GM23338 (cell line): ENCODE measurements at regions not wholly inside any gene's neighbourhood (a gene's known extent, or its start where the extent isn't known, plus 50 kb on each side); places are given as distances from the start of the nearest gene placed in this dataset.

ENCODE experiments used
- ATAC-seq: fragments of 200-7000 bp; cut with Tn5 transposase; 3 replicates; pipeline ENCODE4 v1.9.1; 2020
- DNase-seq: peaks from one replicate; pipeline ENCODE4 v3.0.0-alpha.2; 2015; ENCODE audit warnings: low spot score
- H2AFZ ChIP-seq: fragments of 200-600 bp; sonication (generic); 2 replicates; pipeline ENCODE4 v1.8.0; 2016; ENCODE audit warnings: antibody characterized with exemption, mild to moderate bottlenecking, moderate library complexity
- H3F3A ChIP-seq: fragments of 200-600 bp; sonication (generic); replicated peaks from 2 replicates; pipeline ENCODE4 v1.8.0; 2017; ENCODE audit warnings: antibody characterized with exemption, mixed run types, low read depth
- H3K27ac ChIP-seq: fragments of 200-600 bp; sonication (generic); 2 replicates; pipeline ENCODE4 v1.6.1; 2016; ENCODE audit warnings: low read depth
- H3K27me3 ChIP-seq: fragments of 200-600 bp; sonication (generic); 2 replicates; pipeline ENCODE4 v1.8.0; 2016; ENCODE audit warnings: mild to moderate bottlenecking, mixed run types, moderate library complexity; ENCODE audit not compliant: insufficient read depth
- H3K36me3 ChIP-seq: fragments of 200-600 bp; sonication (generic); 2 replicates; pipeline ENCODE4 v1.8.0; 2016; ENCODE audit warnings: mild to moderate bottlenecking; ENCODE audit not compliant: insufficient read depth
- H3K4me1 ChIP-seq: fragments of 200-600 bp; sonication (generic); 2 replicates; pipeline ENCODE4 v1.8.0; 2016; ENCODE audit warnings: mild to moderate bottlenecking, moderate library complexity; ENCODE audit not compliant: insufficient read depth
- H3K4me2 ChIP-seq: fragments of 200-600 bp; sonication (generic); 2 replicates; pipeline ENCODE4 v1.7.1; 2017; ENCODE audit warnings: mixed run types
- H3K4me3 ChIP-seq: fragments of 200-600 bp; sonication (generic); 2 replicates; pipeline ENCODE4 v1.6.1; 2016; ENCODE audit warnings: mixed run types
- H3K79me2 ChIP-seq: fragments of 200-600 bp; sonication (generic); replicated peaks from 2 replicates; pipeline ENCODE4 v1.8.0; 2017; ENCODE audit warnings: mild to moderate bottlenecking; ENCODE audit not compliant: insufficient read depth
- H3K9me2 ChIP-seq: fragments of 200-600 bp; sonication (generic); 2 replicates; pipeline ENCODE4 v1.8.0; 2017; ENCODE audit not compliant: insufficient read depth
- H4K20me1 ChIP-seq: fragments of 200-600 bp; sonication (generic); replicated peaks from 2 replicates; pipeline ENCODE4 v1.8.0; 2017; ENCODE audit warnings: mild to moderate bottlenecking; ENCODE audit not compliant: insufficient read depth
- H3K27ac Mint-ChIP-seq: 2 replicates; pipeline ENCODE4 v1.8.0; 2020; ENCODE audit warnings: inconsistent platforms, mild to moderate bottlenecking, moderate library complexity, mixed read lengths
- H3K27me3 Mint-ChIP-seq: 3 replicates; pipeline ENCODE4 v1.8.0; 2022; ENCODE audit warnings: low read depth, mild to moderate bottlenecking, moderate library complexity, mixed read lengths, inconsistent platforms; ENCODE audit not compliant: insufficient read depth, poor library complexity
- H3K36me3 Mint-ChIP-seq: 3 replicates; pipeline ENCODE4 v1.8.0; 2021; ENCODE audit warnings: low read depth, mild to moderate bottlenecking, inconsistent platforms, moderate library complexity, mixed read lengths
- H3K4me1 Mint-ChIP-seq: 3 replicates; pipeline ENCODE4 v1.8.0; 2020; ENCODE audit warnings: mild to moderate bottlenecking, inconsistent platforms, mixed read lengths
- H3K4me3 Mint-ChIP-seq: 3 replicates; pipeline ENCODE4 v1.8.0; 2021; ENCODE audit warnings: moderate library complexity, mild to moderate bottlenecking, inconsistent platforms, mixed read lengths
- H3K9me3 Mint-ChIP-seq: 3 replicates; pipeline ENCODE4 v1.8.0; 2020; ENCODE audit warnings: moderate library complexity, mild to moderate bottlenecking, inconsistent platforms, mixed read lengths
- CREB1 ChIP-seq: fragments of 250-450 bp; sonication (Bioruptor Pico); IDR thresholded peaks from 2 replicates; pipeline ENCODE4 v1.5.0; 2020; ENCODE audit warnings: low read depth, mild to moderate bottlenecking, moderate library complexity
- CTCF ChIP-seq, 2 experiments: fragments of 200-600 bp in 1 of 2; sonication (generic) in 1 of 2; conservative IDR thresholded peaks; 2 replicates each; pipeline versions ENCODE4 v1.5.1 to v1.6.1; 2016 to 2017; ENCODE audit warnings: antibody characterized with exemption in 2 of 2, low read depth in 2 of 2, mild to moderate bottlenecking in 2 of 2, moderate library complexity in 1 of 2
- ETS1 ChIP-seq: IDR thresholded peaks from 2 replicates; pipeline ENCODE4 v1.6.1; 2016; ENCODE audit warnings: antibody characterized with exemption
- EZH2 ChIP-seq: fragments of 200-600 bp; sonication (generic); IDR thresholded peaks from one replicate; pipeline ENCODE4 v1.8.0; 2017; ENCODE audit warnings: antibody characterized with exemption, mild to moderate bottlenecking, low read depth; ENCODE audit not compliant: unreplicated experiment
- STAT1 ChIP-seq: IDR thresholded peaks from one replicate; pipeline ENCODE4 v1.6.1; 2016; ENCODE audit warnings: antibody characterized with exemption; ENCODE audit not compliant: unreplicated experiment
- ZNF114 ChIP-seq: fragments of 250-450 bp; sonication (Bioruptor Pico); IDR thresholded peaks from 2 replicates; pipeline ENCODE4 v1.5.0; 2020; ENCODE audit warnings: mild to moderate bottlenecking, moderate library complexity
- TF ChIP-seq, protein P1 (sequence below): fragments of 250-450 bp; sonication (Bioruptor Pico); IDR thresholded peaks from 2 replicates; pipeline ENCODE4 v1.5.0; 2020; ENCODE audit warnings: mild to moderate bottlenecking, moderate library complexity
- TF ChIP-seq, protein P2 (sequence below): IDR thresholded peaks from one replicate; pipeline ENCODE4 v1.6.1; 2018; ENCODE audit warnings: antibody characterized with exemption; ENCODE audit not compliant: unreplicated experiment

- Histone ChIP-seq H3K79me2 (no peaks in the 10 kb centered on the region), H3F3A (no peaks in the 10 kb centered on the region), H3K9me2 (no peaks in the 10 kb centered on the region), H2AFZ (no peak overlapping the region; the same call in 1 of the 2 replicates), H3K4me2 (no peak overlapping the region), H3K27ac (no peak overlapping the region), H3K36me3 (no peaks in the 10 kb centered on the region), H3K4me3 (no peak overlapping the region), H3K27me3 (no peaks in the 10 kb centered on the region), H3K4me1 (peaks cover 6% of the 10 kb centered on the region; the same call in 1 of the 2 replicates), H4K20me1 (no peaks in the 10 kb centered on the region)
- no peaks in the 10 kb centered on the region for H3K27me3 Mint-ChIP-seq
- no peak for DNase-seq
- H3K4me3 Mint-ChIP-seq, result no peak overlapping the region
- H3K4me1 Mint-ChIP-seq, result peaks cover 7% of the 10 kb centered on the region; the same call in 2 of the 3 replicates
- H3K9me3 Mint-ChIP-seq, result no peaks in the 10 kb centered on the region
- H3K36me3 Mint-ChIP-seq, result no peaks in the 10 kb centered on the region
- TF ChIP-seq, protein P1, sequence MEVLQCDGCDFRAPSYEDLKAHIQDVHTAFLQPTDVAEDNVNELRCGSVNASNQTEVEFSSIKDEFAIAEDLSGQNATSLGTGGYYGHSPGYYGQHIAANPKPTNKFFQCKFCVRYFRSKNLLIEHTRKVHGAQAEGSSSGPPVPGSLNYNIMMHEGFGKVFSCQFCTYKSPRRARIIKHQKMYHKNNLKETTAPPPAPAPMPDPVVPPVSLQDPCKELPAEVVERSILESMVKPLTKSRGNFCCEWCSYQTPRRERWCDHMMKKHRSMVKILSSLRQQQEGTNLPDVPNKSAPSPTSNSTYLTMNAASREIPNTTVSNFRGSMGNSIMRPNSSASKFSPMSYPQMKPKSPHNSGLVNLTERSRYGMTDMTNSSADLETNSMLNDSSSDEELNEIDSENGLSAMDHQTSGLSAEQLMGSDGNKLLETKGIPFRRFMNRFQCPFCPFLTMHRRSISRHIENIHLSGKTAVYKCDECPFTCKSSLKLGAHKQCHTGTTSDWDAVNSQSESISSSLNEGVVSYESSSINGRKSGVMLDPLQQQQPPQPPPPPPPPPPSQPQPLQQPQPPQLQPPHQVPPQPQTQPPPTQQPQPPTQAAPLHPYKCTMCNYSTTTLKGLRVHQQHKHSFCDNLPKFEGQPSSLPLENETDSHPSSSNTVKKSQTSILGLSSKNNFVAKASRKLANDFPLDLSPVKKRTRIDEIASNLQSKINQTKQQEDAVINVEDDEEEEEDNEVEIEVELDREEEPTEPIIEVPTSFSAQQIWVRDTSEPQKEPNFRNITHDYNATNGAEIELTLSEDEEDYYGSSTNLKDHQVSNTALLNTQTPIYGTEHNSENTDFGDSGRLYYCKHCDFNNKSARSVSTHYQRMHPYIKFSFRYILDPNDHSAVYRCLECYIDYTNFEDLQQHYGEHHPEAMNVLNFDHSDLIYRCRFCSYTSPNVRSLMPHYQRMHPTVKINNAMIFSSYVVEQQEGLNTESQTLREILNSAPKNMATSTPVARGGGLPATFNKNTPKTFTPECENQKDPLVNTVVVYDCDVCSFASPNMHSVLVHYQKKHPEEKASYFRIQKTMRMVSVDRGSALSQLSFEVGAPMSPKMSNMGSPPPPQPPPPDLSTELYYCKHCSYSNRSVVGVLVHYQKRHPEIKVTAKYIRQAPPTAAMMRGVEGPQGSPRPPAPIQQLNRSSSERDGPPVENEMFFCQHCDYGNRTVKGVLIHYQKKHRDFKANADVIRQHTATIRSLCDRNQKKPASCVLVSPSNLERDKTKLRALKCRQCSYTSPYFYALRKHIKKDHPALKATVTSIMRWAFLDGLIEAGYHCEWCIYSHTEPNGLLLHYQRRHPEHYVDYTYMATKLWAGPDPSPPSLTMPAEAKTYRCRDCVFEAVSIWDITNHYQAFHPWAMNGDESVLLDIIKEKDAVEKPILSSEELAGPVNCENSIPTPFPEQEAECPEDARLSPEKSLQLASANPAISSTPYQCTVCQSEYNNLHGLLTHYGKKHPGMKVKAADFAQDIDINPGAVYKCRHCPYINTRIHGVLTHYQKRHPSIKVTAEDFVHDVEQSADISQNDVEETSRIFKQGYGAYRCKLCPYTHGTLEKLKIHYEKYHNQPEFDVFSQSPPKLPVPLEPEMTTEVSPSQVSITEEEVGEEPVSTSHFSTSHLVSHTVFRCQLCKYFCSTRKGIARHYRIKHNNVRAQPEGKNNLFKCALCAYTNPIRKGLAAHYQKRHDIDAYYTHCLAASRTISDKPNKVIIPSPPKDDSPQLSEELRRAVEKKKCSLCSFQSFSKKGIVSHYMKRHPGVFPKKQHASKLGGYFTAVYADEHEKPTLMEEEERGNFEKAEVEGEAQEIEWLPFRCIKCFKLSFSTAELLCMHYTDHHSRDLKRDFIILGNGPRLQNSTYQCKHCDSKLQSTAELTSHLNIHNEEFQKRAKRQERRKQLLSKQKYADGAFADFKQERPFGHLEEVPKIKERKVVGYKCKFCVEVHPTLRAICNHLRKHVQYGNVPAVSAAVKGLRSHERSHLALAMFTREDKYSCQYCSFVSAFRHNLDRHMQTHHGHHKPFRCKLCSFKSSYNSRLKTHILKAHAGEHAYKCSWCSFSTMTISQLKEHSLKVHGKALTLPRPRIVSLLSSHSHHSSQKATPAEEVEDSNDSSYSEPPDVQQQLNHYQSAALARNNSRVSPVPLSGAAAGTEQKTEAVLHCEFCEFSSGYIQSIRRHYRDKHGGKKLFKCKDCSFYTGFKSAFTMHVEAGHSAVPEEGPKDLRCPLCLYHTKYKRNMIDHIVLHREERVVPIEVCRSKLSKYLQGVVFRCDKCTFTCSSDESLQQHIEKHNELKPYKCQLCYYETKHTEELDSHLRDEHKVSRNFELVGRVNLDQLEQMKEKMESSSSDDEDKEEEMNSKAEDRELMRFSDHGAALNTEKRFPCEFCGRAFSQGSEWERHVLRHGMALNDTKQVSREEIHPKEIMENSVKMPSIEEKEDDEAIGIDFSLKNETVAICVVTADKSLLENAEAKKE, result no peak
- TF ChIP-seq STAT1 (no peak), CREB1 (CRISPR knock-in tag) (no peak)
- no peak overlapping the region for H3K27ac Mint-ChIP-seq
- ATAC-seq, result no peak
Observed at GRCh38 chr12:87338681-87339080, 690.5 kb downstream of the C12orf50 start.

DNA sequence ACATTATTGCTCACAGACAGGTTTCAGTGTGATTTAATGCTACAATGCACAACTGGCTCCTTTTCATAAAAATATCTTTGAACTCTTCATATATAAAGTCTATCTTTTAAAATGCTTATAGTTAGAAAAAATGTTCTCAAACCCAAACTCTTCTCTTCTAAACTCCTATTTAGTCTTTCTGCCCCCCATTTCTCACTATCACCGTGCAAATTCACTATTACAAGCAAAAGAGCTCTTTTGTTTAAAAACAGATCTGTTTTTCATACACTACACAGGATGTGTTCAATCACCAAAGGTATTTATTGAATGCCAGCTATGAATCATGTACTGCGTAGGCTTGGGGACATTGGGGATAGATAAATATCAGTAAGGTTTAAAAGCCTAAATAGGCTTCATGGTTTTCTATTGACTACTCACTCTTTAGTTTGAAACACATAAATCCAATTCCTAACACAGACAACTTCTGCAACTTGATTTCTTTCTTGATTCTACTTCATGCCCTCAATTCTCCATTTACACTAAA lies 692.3 kb downstream of the C12orf50 start:
- no peaks in the 10 kb centered on the region for H3K79me2 ChIP-seq
- no peaks in the 10 kb centered on the region for H3K9me3 Mint-ChIP-seq
- no peak for TF ChIP-seq CREB1 (CRISPR knock-in tag)
- TF ChIP-seq ETS1, result no peak
- no peak for TF ChIP-seq EZH2
- TF ChIP-seq, protein P2, sequence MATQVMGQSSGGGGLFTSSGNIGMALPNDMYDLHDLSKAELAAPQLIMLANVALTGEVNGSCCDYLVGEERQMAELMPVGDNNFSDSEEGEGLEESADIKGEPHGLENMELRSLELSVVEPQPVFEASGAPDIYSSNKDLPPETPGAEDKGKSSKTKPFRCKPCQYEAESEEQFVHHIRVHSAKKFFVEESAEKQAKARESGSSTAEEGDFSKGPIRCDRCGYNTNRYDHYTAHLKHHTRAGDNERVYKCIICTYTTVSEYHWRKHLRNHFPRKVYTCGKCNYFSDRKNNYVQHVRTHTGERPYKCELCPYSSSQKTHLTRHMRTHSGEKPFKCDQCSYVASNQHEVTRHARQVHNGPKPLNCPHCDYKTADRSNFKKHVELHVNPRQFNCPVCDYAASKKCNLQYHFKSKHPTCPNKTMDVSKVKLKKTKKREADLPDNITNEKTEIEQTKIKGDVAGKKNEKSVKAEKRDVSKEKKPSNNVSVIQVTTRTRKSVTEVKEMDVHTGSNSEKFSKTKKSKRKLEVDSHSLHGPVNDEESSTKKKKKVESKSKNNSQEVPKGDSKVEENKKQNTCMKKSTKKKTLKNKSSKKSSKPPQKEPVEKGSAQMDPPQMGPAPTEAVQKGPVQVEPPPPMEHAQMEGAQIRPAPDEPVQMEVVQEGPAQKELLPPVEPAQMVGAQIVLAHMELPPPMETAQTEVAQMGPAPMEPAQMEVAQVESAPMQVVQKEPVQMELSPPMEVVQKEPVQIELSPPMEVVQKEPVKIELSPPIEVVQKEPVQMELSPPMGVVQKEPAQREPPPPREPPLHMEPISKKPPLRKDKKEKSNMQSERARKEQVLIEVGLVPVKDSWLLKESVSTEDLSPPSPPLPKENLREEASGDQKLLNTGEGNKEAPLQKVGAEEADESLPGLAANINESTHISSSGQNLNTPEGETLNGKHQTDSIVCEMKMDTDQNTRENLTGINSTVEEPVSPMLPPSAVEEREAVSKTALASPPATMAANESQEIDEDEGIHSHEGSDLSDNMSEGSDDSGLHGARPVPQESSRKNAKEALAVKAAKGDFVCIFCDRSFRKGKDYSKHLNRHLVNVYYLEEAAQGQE, result no peak
- TF ChIP-seq CTCF (conservative IDR thresholded peaks at IDR 0.05; ENCODE audit: low read depth in 2 of 2), result no peak
- TF ChIP-seq ZNF114 (CRISPR knock-in tag), result no peak
- H3K4me2 ChIP-seq, result no peak overlapping the region
- H3K4me1 ChIP-seq, result peaks cover 6% of the 10 kb centered on the region; the same call in 1 of the 2 replicates
- no peak overlapping the region for H2AFZ ChIP-seq
- H3K4me1 Mint-ChIP-seq, result peaks cover 7% of the 10 kb centered on the region; the same call in 2 of the 3 replicates
- H3K27ac Mint-ChIP-seq, result no peak overlapping the region; the same call in 1 of the 2 replicates
- H3K27ac ChIP-seq, result no peak overlapping the region
- no peak for DNase-seq
- ATAC-seq, result no peak
- no peaks in the 10 kb centered on the region for H3K36me3 Mint-ChIP-seq
- no peaks in the 10 kb centered on the region for H3F3A ChIP-seq
- no peaks in the 10 kb centered on the region for H3K9me2 ChIP-seq
- no peak overlapping the region for H3K4me3 ChIP-seq
- H3K4me3 Mint-ChIP-seq, result no peak overlapping the region
- H3K27me3 ChIP-seq, result no peaks in the 10 kb centered on the region
- H3K27me3 Mint-ChIP-seq, result no peaks in the 10 kb centered on the region
- no peaks in the 10 kb centered on the region for H4K20me1 ChIP-seq
- no peaks in the 10 kb centered on the region for H3K36me3 ChIP-seq
